Fibroblast of the aortic adventitia (primary cell): ENCODE measurements at regions not wholly inside any gene's neighbourhood (a gene's known extent, or its start where the extent isn't known, plus 50 kb on each side); places are given as distances from the start of the nearest gene placed in this dataset.

Experiments used
- DNase-seq: peaks from one replicate; pipeline ENCODE4 v3.0.0-alpha.2; 2010; ENCODE audit warnings: low read depth
- H3K4me3 ChIP-seq: 2 replicates; pipeline ENCODE4 v1.5.1; 2011; ENCODE audit warnings: low read depth, mild to moderate bottlenecking, control low read depth, low read length, moderate library complexity
- TF ChIP-seq, protein P1 (sequence below): IDR thresholded peaks from 2 replicates; pipeline ENCODE4 v1.5.1; 2011; ENCODE audit warnings: mild to moderate bottlenecking, low read length, control low read depth, inconsistent platforms; ENCODE audit not compliant: insufficient read depth

DNA sequence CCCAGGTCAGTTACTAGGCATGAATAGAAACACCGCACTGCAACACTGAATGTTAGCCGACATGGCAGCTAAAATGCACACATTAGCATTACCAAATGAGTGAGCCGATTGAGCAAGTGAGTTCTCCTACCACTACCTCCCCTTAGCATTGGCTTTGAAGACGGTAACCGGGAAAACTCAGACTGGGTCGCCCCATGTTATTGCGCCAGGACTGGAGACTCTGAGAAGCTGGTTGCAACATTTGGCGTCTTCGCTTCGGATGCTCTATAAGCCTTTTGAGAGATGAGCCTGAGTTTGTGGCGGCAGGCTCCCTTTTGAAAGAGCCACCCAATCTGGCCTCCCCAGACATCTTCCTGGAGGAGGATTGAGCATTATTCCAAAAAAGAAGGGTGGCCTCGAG is 68.5 kb upstream of the POMP start:
- H3K4me3 ChIP-seq: no peak overlapping the region
- TF ChIP-seq, protein P1, sequence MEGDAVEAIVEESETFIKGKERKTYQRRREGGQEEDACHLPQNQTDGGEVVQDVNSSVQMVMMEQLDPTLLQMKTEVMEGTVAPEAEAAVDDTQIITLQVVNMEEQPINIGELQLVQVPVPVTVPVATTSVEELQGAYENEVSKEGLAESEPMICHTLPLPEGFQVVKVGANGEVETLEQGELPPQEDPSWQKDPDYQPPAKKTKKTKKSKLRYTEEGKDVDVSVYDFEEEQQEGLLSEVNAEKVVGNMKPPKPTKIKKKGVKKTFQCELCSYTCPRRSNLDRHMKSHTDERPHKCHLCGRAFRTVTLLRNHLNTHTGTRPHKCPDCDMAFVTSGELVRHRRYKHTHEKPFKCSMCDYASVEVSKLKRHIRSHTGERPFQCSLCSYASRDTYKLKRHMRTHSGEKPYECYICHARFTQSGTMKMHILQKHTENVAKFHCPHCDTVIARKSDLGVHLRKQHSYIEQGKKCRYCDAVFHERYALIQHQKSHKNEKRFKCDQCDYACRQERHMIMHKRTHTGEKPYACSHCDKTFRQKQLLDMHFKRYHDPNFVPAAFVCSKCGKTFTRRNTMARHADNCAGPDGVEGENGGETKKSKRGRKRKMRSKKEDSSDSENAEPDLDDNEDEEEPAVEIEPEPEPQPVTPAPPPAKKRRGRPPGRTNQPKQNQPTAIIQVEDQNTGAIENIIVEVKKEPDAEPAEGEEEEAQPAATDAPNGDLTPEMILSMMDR: no peak
- no peak for DNase-seq

GRCh38 chr13:28588296-28588695 is 70.6 kb upstream of the POMP start:
- H3K4me3 ChIP-seq: no peak overlapping the region
- DNase-seq: no peak
- TF ChIP-seq, protein P1: no peak

GRCh38 chr13:28587174-28587540 is 71.8 kb upstream of the POMP start:
- DNase-seq: no peak
- TF ChIP-seq, protein P1: no peak
- no peak overlapping the region for H3K4me3 ChIP-seq

DNA sequence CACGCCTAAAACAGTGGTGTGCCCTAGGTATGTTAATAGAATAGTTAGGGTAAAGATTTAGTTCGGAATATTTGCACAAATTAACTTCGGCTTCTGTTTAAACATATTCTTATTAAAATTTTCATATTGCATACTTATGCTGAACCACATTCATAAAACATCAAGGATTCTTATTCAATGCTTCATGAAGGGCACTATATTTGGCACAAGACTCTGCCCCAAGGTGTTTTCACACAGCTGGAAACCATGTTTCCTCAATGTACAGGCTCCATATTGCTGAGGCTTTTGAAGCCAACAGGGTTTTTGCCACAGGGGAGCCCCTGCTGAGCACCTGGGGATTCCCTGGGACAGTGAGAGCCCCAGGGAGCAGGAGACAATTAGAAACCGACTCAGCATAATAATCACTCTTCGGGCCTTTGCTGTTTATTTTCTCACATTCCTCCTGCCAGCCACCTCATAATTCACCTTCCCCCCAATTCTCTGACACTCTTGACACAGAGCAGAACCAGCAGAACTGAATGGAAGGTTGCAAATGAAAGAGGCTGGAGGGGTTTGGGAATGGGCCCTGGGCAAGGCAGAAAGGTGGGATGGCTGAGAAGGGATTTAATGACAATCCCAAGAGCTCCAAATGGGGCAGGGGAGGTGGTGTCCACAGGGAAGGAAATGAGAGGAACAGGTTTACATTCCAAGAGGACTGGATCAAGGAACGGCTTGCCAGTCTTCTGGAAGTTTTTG is 72.3 kb upstream of the POMP start:
- DNase-seq: no peak
- TF ChIP-seq, protein P1: no peak
- no peak overlapping the region for H3K4me3 ChIP-seq

DNA sequence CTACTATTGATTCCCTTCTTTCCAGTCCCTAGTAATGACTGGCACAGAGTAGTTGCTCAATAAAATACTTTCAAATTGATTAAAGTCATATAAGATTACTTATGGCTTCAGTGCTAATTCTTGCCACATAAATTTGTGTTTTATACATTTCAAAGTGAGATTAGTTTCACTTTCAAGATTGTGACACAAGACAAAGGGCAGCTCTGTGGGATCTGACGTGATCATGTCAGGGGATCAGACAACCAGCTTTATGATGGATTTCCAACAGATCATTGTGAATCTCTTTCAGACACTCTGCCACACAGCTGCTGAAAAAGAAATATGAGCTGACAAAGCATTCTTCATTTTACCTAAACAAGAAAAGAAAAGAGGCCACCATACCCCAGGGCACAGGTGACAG is 73.4 kb upstream of the POMP start:
- no peak for DNase-seq
- no peak overlapping the region for H3K4me3 ChIP-seq
- TF ChIP-seq, protein P1: no peak

DNA sequence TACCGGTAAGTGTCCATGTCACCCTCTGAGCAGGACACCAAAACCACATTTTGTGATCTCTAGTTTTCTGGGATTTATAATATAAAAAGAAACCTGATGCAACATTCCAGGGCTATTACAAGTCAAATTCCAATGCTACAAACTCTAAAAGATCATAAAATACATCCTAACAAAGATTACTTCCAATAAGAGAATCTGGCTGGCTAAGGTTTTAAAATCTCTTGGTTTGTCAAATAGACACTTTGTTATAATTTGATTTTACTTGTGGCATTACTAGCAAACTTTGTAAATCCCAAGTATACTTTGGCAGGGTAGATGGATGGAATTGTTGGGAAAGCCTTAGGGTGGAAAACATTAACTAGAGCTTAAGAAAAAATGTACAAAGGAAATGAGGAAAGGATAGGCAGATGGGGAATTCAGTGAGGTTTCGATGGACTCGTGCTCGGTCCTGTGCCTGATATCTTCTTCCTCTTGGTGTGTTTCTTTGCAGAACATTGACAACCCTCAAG is 74.0 kb upstream of the POMP start:
- TF ChIP-seq, protein P1: no peak
- peak; percentile 59 for DNase-seq
- no peak overlapping the region for H3K4me3 ChIP-seq
